ENCODE measurements at regions not wholly inside any gene's neighbourhood (a gene's known extent, or its start where the extent isn't known, plus 50 kb on each side); places are given as distances from the start of the nearest gene placed in this dataset.
"Not testable (repeated sequence)": the region's sequence is repeated elsewhere in the genome, so short reads cannot be mapped to it uniquely, and the experiment has no call there.

DNA sequence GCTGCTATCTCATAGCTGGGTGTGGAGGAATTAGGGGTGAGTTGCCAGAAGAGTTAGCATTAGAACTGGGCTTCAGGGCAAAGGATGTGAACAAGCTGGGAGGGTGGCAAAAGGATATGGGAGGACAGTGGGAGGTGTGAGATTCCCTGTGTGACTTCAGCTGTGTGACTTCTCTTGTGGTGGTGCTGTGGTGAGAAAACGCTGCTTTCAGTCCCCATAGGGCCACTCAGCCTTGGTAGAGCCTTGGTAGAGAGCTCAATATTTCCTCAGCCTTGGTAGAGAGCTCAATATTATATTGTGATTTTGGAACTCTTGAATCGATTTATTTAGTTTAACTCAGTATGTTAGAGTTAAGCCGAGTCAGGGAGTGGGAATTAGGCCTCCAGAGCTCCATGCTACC is 499.7 kb downstream of the EDEM1 start:
- H3K36me3 Mint-ChIP-seq: peaks cover 0 to 6% (median 3%) of the 10 kb centered on the region in 3 donors
- ATAC-seq (no peak), DNase-seq (no peak)
- H3K9me3 Mint-ChIP-seq: peaks cover 6 to 31% (median 16%) of the 10 kb centered on the region in 9 donors
- POLR2A ChIA-PET: no interaction called here
- H3K4me3 Mint-ChIP-seq: no peak overlapping the region
- H3K27ac Mint-ChIP-seq: no peak overlapping the region
- H3K4me1 Mint-ChIP-seq: no peaks in the 10 kb centered on the region
- H3K27me3 Mint-ChIP-seq: peaks cover 0 to 4% (median 2%) of the 10 kb centered on the region in 5 donors

DNA sequence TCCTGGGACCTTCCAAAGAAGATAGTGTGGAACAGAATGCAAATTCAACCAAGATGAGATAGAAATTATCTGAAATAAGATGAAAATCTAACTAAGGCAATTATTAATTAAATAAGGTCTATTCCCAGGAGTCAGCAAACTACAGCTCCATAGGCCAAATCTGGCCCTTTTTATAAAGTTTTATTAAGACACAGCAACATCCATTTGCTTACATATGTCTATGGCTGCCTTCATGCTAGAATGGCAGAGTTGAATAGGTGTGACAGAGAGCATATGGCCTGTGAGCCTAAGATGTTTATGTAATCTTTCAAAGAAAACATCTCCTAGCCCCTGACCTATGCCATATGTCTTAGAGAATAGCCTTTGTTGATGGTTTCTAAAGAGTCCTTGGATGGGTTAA is 503.0 kb downstream of the EDEM1 start:
- no peak for DNase-seq
- Mint-ChIP-seq H3K27me3 (peaks cover 0 to 4% (median 0%) of the 10 kb centered on the region in 5 donors), H3K4me1 (no peaks in the 10 kb centered on the region), H3K9me3 (peaks cover 9 to 46% (median 22%) of the 10 kb centered on the region in 9 donors), H3K36me3 (peaks cover 0 to 6% (median 3%) of the 10 kb centered on the region in 3 donors), H3K27ac (no peak overlapping the region), H3K4me3 (no peak overlapping the region)
- POLR2A ChIA-PET: no interaction called here
- no peak for ATAC-seq

DNA sequence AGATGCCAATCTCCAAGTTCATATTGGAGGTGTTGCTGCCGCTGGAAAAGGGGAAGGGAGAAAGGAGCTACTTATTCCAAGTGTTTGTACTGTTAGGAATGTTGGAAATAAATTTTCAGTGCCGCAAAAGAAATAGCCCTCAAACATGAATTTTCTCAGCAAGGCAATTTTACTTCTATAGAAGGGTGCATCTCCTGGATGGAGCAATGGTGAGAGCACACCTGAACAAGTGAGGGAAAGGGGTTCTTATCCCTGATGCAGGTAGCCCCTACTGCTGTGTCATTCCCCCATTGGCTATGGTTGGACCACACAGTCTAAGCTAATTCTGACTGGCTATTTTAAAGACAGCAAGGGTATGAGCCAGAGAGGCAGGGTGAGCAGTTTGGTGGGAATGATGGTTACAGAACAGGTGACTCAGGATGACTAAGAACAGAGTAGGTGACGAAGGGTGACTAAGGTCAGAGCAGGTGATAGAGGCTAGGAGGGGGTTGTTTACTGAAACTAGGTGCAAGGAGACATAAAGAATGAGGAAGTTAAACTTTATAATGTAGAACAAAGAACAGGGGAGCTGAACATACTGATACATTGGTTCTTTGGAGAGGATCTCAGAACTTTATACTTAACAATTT is 503.5 kb downstream of the EDEM1 start:
- POLR2A ChIA-PET: no interaction called here
- Mint-ChIP-seq H3K27me3 (peaks cover 0 to 2% (median 0%) of the 10 kb centered on the region in 5 donors), H3K4me1 (no peaks in the 10 kb centered on the region), H3K36me3 (peaks cover 0 to 6% (median 3%) of the 10 kb centered on the region in 3 donors), H3K27ac (no peak overlapping the region), H3K4me3 (no peak overlapping the region), H3K9me3 (peaks cover 9 to 41% (median 19%) of the 10 kb centered on the region in 9 donors)
- ATAC-seq: no peak
- DNase-seq: no peak

DNA sequence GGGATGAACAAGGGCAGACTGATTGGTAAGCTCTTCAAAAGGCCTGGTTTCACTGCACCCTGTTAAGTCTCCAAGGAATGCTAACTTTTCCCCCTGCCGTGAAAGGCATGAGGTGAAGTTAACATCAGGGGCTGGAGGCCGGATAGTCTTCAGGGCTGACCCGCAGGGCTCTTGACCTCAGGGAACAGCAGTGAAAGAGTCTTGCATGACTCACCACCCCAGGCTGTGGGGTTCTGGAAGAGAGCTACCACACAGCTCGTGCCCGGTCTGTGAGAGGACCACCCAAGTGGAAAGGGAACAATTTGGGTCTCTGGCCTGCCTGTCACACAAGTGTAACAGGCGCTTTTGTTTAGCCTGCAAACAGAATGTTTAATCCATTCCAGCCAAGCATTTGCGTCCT is 504.9 kb downstream of the EDEM1 start:
- Mint-ChIP-seq H3K9me3 (peaks cover 9 to 37% (median 18%) of the 10 kb centered on the region in 9 donors), H3K36me3 (peaks cover 0 to 6% (median 3%) of the 10 kb centered on the region in 3 donors), H3K27ac (no peak overlapping the region), H3K4me3 (no peak overlapping the region), H3K4me1 (no peaks in the 10 kb centered on the region), H3K27me3 (peaks cover 0 to 2% (median 0%) of the 10 kb centered on the region in 5 donors)
- POLR2A ChIA-PET: no interaction called here
- no peak for DNase-seq
- ATAC-seq: no peak

DNA sequence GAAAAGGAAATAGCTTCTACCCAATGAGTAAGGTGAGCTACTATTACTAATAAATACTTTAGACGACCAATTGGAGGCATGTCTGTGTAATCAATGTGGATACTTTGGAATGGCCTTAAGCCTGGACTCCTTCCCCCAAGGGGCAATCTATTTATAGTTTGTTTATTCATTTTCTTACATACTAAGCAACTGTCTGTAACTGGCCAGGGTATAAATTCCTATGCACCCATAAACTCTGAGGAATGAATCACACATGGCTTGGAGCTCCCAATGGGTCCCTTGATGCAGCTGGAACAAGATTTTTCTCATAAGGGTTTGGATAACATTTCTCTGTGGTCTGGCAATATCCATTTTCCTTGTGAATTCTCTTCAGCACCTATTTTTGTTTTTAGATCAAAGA is 506.8 kb downstream of the EDEM1 start:
- H3K4me3 Mint-ChIP-seq: no peak overlapping the region
- H3K27me3 Mint-ChIP-seq: peaks cover 0 to 8% (median 0%) of the 10 kb centered on the region in 5 donors

DNA sequence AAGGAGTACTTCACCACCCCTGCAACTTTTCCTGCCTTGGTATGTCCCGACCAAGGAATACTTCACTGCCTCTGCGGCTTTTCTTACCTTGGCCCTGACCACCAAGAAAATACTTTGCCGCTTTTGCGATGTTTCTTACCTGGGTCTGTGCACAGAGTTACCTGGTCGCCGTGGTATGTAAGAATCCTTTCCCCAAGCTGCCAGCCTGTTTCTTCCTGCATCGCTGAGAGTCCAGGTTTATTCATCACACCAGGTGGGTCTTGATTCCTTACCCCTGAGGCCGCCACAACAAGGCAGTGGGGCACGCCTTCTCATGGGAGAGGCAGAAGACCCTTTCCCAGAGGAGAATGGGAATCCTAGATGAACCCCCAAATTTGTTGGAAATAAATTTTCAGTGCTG is 511.3 kb downstream of the EDEM1 start:
- DNase-seq (no peak), ATAC-seq (no peak)
- Mint-ChIP-seq H3K36me3 (no peaks in the 10 kb centered on the region), H3K9me3 (peaks cover 0 to 13% (median 0%) of the 10 kb centered on the region in 9 donors), H3K27ac (no peak overlapping the region), H3K4me1 (no peaks in the 10 kb centered on the region), H3K27me3 (peaks cover 0 to 10% (median 0%) of the 10 kb centered on the region in 5 donors), H3K4me3 (no peak overlapping the region)
- POLR2A ChIA-PET: no interaction called here

More for the DNA sequence above, 506.8 kb downstream of the EDEM1 start:
- POLR2A ChIA-PET: no interaction called here
- H3K36me3 Mint-ChIP-seq: peaks cover 0 to 6% (median 3%) of the 10 kb centered on the region in 3 donors
- ATAC-seq: no peak
- no peak overlapping the region for H3K27ac Mint-ChIP-seq
- DNase-seq: no peak
- no peaks in the 10 kb centered on the region for H3K4me1 Mint-ChIP-seq
- H3K9me3 Mint-ChIP-seq: peaks cover 9 to 30% (median 18%) of the 10 kb centered on the region in 9 donors

DNA sequence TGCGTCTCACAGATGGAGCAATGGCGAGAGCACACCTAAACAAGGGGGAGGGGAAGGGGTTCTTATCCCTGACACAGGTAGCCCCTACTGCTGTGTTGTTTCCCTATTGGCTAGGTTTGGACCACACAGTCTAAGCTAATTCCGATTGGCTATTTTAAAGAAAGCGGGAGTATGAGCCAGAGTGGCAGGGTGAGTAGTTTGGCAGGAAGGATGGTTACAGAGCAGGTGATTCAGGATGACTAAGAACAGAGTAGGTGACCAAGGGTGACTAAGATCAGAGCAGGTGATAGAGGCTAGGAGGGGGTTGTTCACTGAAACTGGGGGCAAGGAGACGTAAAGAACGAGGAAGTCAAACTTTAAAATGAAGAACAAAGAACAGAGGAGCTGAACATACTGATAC is 511.8 kb downstream of the EDEM1 start:
- POLR2A ChIA-PET: no interaction called here
- no peak overlapping the region for H3K27ac Mint-ChIP-seq
- H3K9me3 Mint-ChIP-seq: peaks cover 0 to 13% (median 0%) of the 10 kb centered on the region in 9 donors
- no peaks in the 10 kb centered on the region for H3K36me3 Mint-ChIP-seq
- no peaks in the 10 kb centered on the region for H3K4me1 Mint-ChIP-seq
- ATAC-seq (no peak), DNase-seq (no peak)
- H3K27me3 Mint-ChIP-seq: peaks cover 0 to 10% (median 0%) of the 10 kb centered on the region in 5 donors
- H3K4me3 Mint-ChIP-seq: no peak overlapping the region

DNA sequence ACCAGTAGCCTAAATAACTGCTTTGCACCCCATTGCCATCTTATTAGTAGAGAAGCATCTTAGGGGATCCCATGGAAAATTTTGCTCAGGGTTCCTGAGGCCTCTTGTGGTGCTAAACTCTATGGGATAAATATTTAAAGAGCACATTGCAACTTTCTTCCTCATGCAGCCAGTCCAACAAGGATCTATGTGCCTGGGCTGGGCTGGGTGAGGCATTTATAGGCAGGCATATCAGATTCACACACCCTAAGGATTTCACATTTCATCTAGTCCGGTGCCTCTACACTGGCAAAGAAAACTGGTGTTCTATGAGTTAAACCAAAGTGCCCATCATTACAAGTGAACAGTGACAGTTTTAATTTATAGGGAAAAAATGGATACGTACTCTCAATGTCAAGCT is 512.3 kb downstream of the EDEM1 start:
- Mint-ChIP-seq H3K9me3 (peaks cover 0 to 13% (median 0%) of the 10 kb centered on the region in 9 donors), H3K27me3 (peaks cover 0 to 10% (median 0%) of the 10 kb centered on the region in 5 donors), H3K27ac (no peak overlapping the region), H3K36me3 (no peaks in the 10 kb centered on the region), H3K4me1 (no peaks in the 10 kb centered on the region), H3K4me3 (no peak overlapping the region)
- ATAC-seq: no peak
- DNase-seq: no peak
- POLR2A ChIA-PET: no interaction called here

DNA sequence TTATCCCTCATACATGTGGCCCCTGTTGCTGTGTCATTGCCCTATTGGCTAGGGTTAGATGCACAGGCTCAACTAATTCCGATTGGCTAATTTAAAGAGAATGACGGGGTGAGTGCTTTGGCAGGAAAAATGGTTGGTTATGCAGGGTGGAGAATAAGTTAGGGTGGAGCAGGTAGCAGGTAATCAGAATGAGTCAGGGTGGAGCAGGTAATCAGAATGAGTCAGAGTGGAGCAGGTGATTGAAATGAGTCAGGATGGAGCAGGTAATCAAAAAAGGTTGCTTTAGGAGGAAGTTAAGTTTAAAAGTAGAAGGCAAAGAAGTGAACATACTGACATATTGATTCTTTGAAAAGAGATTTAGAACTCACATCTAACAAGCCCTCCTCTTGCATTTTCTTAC is 513.5 kb downstream of the EDEM1 start:
- H3K36me3 Mint-ChIP-seq, H3K4me1 Mint-ChIP-seq: not testable (repeated sequence)

DNA sequence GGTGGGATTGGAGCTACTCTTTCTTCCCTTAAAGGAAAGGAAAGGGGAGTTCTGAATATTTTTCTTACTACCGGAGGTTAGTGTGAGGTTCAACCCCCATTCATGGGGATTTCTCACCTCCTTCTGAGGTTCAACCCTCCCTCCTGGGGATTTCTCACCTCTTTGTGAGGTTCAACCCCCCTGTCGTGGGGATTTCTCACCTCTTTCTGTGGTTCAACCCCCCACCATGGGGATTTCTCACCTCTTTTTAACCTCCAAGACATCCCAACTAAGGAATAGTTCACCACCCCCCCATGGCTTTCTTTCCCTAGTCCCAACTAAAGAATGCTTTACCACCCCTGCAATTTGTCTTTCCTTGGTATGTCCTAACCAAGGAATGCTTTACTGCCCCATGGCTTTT is 520.3 kb downstream of the EDEM1 start:
- no peak for DNase-seq
- peaks cover 0 to 10% (median 3%) of the 10 kb centered on the region in 9 donors for H3K9me3 Mint-ChIP-seq
- no peaks in the 10 kb centered on the region for H3K4me1 Mint-ChIP-seq
- peaks cover 0 to 2% (median 0%) of the 10 kb centered on the region in 3 donors for H3K36me3 Mint-ChIP-seq
- no peak overlapping the region for H3K27ac Mint-ChIP-seq
- ATAC-seq: no peak
- H3K27me3 Mint-ChIP-seq: peaks cover 2 to 10% (median 4%) of the 10 kb centered on the region in 5 donors
- H3K4me3 Mint-ChIP-seq: no peak overlapping the region
- POLR2A ChIA-PET: no interaction called here

More for the DNA sequence above, 513.5 kb downstream of the EDEM1 start:
- DNase-seq, H3K4me3 Mint-ChIP-seq, ATAC-seq, POLR2A ChIA-PET, H3K27ac Mint-ChIP-seq: not testable (repeated sequence)
- Mint-ChIP-seq H3K27me3 (peaks cover 0 to 10% (median 0%) of the 10 kb centered on the region in 5 donors), H3K9me3 (peaks cover 0 to 13% (median 3%) of the 10 kb centered on the region in 9 donors)

DNA sequence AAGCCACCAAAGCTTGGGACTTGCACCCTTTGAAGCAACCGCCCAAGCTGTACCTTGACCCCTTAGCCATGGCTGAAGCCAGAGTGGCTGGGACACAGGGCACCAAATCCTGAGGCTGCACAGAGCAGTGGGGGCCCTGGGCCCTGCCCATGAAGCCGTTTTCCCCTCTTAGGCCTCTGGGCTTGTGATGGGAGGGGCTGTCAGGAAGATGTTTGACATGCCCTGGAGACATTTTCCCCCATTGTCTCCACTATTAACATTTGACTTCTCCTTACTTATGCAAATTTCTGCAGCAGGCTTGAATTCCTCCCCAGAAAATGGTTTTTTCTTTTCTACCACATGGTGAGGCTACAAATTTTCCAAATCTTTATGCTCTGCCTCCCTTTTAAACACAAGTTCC is 522.2 kb downstream of the EDEM1 start:
- POLR2A ChIA-PET: no interaction called here
- H3K4me3 Mint-ChIP-seq: no peak overlapping the region

DNA sequence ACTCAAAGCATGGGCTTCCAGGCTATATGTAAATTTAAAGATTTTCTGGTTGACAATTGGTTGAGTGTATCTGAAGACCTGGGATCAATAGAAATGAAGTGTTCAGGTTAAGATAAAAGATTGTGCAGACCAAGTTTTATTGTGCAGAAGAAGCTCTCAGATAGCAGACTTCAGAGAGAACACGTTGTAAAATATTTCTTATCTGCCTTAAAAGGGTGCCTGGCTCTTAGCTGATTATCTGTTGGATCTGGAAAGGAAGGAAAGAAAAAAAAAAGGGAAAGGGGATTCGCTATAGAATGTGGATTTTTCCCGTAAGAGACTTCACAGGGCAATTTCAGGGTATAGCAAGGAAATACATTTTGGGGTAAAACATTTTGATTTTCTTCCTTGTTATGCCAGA is 523.2 kb downstream of the EDEM1 start:
- H3K36me3 Mint-ChIP-seq: peaks cover 0 to 2% (median 0%) of the 10 kb centered on the region in 3 donors
- POLR2A ChIA-PET: no interaction called here

More for the DNA sequence above, 522.2 kb downstream of the EDEM1 start:
- H3K27ac Mint-ChIP-seq: no peak overlapping the region
- peaks cover 2 to 16% (median 4%) of the 10 kb centered on the region in 5 donors for H3K27me3 Mint-ChIP-seq
- peaks cover 0 to 10% (median 3%) of the 10 kb centered on the region in 9 donors for H3K9me3 Mint-ChIP-seq
- H3K36me3 Mint-ChIP-seq: peaks cover 0 to 2% (median 0%) of the 10 kb centered on the region in 3 donors
- ATAC-seq: no peak
- no peak for DNase-seq
- no peaks in the 10 kb centered on the region for H3K4me1 Mint-ChIP-seq

DNA sequence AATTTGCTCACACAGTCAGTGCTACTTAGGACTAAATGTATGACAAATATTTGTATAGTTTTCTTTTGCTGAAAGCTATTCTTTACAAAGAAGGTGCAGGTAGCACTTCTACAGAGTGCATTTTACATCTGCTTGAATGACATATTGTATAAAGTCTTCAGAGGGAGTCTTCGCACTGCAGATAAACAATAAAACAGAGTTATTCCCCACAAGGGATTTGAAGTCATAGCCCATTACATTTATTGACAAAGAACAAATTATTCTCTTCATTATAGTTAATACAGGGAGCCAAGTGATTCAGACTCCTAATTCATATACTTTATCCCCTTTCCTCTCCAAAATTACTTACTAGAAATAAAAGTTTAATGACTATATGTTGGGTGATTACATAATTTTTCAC is 529.7 kb downstream of the EDEM1 start:
- no peaks in the 10 kb centered on the region for H3K4me1 Mint-ChIP-seq
- DNase-seq (no peak), ATAC-seq (no peak)
- no peak overlapping the region for H3K4me3 Mint-ChIP-seq
- peaks cover 0 to 12% (median 2%) of the 10 kb centered on the region in 5 donors for H3K27me3 Mint-ChIP-seq
- peaks cover 0 to 8% (median 0%) of the 10 kb centered on the region in 9 donors for H3K9me3 Mint-ChIP-seq
- POLR2A ChIA-PET: no interaction called here
- H3K27ac Mint-ChIP-seq: no peak overlapping the region
- no peaks in the 10 kb centered on the region for H3K36me3 Mint-ChIP-seq

More for the DNA sequence above, 523.2 kb downstream of the EDEM1 start:
- H3K27me3 Mint-ChIP-seq: peaks cover 3 to 16% (median 4%) of the 10 kb centered on the region in 5 donors
- ATAC-seq (no peak), DNase-seq (no peak)
- H3K9me3 Mint-ChIP-seq: peaks cover 0 to 10% (median 2%) of the 10 kb centered on the region in 9 donors
- H3K4me1 Mint-ChIP-seq: no peaks in the 10 kb centered on the region
- no peak overlapping the region for H3K4me3 Mint-ChIP-seq
- H3K27ac Mint-ChIP-seq: no peak overlapping the region

DNA sequence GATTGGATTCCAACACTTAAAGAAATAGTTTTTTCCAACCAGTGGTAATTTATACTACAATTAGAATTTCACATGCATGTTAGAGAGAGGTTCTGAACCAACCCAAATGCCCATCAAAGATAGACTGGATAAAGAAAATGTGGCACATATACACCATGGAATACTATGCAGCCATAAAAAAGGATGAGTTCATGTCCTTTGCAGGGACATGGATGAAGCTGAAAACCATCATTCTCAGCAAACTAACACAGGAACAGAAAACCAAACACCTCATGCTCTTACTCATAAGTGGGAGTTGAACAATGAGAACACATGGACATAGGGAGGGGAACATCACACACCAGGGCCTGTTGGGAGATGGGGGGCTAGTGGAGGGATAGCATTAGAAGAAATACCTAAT is 532.2 kb downstream of the EDEM1 start:
- H3K4me3 Mint-ChIP-seq, H3K27me3 Mint-ChIP-seq, DNase-seq, H3K9me3 Mint-ChIP-seq, H3K36me3 Mint-ChIP-seq, H3K4me1 Mint-ChIP-seq, POLR2A ChIA-PET, ATAC-seq: not testable (repeated sequence)
- H3K27ac Mint-ChIP-seq: peak overlapping the region in 1 of 10 donors; percentile 23

All from naive thymus-derived CD8-positive, alpha-beta T cell (primary cell).